ENCODE measurements at regions not wholly inside any gene's neighbourhood (a gene's known extent, or its start where the extent isn't known, plus 50 kb on each side); places are given as distances from the start of the nearest gene placed in this dataset.
A peak's percentile ranks its signal among the peaks of the same experiment; 100 is the strongest.
"Not testable (repeated sequence)": the region's sequence is repeated elsewhere in the genome, so short reads cannot be mapped to it uniquely, and the experiment has no call there.

DNA sequence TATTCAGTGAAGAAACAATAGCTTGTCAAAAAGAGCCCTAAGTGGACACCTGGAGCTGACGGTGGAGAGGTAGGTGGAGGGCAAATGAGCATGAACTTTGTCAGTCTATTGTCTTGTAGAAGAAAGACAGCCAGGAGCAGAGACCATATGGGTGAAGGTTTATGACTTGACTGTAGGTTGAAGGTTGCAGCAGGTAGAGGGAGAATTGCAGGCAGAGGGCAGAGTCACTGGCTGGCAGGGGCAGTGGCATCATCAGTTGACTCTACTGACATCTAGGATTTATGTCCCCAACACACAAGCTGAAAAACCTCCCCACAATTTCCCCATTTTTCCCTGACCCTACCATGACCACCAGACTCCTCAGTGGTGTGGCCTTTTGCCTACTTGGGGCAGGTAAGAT is 243.6 kb upstream of the PRSS58 start:
- no peak for DNase-seq (ENCODE audit: low read depth, low spot score)

DNA sequence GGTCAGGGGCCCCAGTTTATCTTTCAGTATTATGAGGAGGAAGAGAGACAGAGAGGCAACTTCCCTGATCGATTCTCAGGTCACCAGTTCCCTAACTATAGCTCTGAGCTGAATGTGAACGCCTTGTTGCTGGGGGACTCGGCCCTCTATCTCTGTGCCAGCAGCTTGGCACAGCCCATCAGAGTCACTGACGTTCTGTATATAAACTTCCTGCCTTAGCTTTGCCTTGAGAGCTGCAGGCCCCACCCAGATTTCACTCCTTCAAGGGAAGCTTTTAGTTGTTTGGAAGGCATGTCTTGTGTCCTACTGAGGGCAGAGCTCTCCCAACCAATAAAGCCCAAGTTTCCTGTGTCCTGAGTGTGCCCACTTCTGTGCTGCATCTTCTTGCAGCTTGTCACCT is 242.5 kb upstream of the PRSS58 start:
- DNase-seq (ENCODE audit: low read depth, low spot score): no peak

DNA sequence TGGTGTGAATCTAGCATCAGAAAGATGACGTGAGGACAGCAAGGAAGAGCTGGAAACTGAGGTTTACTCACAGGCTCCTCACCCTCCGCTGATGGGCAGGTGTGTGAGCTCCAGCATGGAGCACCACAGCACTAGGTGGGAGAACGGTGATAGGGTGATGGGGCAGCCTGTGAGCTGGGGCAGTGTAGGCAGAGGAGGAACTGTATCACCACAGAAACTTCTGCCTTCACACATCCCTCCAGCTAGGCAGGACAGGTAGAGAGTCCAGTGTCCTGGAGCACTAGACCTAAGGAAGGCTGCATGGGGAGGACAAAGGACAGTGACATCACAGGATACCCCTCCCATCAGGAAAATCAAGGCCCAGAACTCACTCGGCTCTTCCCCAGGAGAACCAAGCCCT is 241.8 kb upstream of the PRSS58 start:
- DNase-seq (ENCODE audit: low read depth, low spot score): no peak

DNA sequence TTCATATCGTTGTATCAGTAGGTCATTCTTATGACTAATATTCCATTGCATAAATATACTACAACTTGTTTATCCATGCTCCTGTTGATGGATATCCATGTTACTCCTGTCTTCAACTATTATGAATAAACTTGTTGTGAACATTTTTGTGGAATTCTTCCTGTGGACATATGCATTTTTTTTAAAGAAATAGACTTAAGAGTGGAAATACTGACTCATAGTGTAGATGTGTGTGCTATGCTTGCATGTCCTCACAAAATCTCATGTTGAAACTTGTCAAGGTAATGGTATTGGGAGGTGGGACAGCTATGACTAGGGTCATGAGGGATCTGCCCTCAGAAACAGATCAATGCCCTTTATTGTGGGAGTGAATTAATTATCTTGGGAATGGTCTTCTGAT is 240.5 kb upstream of the PRSS58 start:
- DNase-seq (ENCODE audit: low read depth, low spot score): no peak

DNA sequence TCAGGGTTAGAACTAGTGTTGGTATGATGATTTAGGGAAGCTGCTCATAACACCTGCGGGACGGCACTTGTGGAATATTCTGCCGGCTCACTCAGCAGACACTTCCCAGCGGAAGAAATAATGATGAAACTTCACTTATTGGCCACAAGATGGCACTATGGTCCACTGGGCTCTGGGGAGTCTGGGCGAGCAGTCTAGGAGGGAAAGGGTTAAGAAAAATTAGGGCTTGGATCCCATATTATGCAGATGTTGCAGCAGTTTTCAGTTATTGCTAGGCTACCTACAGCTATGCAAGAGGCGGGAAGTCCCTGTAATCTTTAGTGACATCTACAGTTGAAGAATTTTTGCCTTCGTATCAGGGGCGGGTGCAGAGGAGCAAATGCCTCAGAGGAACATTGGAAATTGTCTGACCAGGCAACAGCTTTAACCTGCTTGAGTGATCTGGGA is 238.7 kb upstream of the PRSS58 start:
- DNase-seq (ENCODE audit: low read depth, low spot score): no peak

DNA sequence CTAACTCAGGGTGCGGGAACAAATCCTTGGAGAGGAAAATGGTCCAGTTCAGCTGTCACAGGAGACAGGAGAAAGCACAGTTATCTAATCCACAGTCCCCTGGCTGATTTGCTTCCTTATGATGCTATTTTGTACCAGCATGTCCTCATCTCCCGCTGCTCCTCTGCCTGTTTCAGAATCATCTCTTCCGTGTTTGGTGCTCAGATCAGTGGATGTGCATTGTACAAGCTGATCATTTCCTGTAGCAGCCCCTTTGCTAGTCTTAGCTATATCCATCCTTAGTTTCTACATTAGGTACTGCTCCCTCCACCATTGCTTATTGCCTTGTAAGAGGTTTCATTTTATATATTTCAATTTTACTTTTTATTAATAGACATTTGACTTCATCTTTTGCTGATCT is 238.0 kb upstream of the PRSS58 start:
- DNase-seq (ENCODE audit: low read depth, low spot score): not testable (repeated sequence)

DNA sequence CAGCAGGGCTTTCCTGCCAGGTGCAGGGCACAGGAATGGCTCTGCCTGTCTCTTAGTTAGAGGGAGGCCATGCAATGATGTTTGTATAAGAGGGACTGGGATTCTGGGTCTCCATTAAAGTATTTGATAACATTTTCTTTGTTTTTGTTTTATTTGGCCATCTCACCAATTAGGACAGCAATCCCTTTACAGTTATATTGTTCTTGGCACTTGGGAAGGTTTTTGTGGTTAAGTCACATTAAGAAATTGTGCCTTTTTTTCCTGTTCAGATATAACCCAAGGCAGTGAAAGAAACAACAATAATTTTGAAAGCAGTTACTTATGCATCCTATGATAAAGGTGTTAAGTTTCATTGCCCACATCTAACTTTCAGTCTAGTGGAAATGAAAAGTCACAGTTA is 237.4 kb upstream of the PRSS58 start:
- DNase-seq (ENCODE audit: low read depth, low spot score): not testable (repeated sequence)

DNA sequence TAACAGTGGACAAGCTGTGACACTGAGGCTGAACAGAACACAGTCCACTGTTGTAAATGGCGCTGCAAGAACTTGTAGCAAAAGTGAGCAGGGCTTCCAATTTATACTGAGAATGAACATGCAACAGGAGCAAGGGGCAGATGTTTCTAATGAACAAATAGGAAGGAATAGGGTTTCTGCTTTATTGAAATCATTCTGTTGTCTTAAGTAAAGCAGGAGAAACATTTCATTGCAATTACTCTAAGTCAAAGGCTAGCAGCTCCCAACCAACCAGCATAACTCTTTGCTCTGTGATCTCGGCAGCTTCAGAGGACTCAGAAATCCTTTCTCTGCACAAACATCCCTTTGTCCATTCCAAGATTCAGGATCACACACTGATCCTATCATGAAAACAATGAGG is 236.2 kb upstream of the PRSS58 start:
- no peak for DNase-seq (ENCODE audit: low read depth, low spot score)

DNA sequence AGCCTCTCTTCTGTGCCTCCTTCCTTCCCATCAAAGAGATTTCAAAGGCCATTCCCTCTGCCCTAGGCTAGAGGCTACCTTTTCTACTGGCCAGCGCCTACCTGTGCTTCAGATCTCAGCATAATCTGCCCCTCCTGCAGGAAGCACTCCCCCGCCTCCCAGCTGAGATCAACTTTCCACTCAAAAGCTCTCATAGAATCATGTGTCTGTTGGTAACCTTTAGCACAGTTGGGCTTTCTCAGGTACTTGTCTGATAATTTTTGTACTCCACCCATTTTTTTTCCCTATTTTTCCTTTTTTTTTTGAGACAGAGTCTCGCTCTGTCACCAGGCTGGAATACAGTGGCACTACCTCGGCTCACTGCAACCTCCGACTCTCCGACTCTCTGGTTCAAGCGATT is 231.0 kb upstream of the PRSS58 start:
- DNase-seq (ENCODE audit: low read depth, low spot score): no peak

DNA sequence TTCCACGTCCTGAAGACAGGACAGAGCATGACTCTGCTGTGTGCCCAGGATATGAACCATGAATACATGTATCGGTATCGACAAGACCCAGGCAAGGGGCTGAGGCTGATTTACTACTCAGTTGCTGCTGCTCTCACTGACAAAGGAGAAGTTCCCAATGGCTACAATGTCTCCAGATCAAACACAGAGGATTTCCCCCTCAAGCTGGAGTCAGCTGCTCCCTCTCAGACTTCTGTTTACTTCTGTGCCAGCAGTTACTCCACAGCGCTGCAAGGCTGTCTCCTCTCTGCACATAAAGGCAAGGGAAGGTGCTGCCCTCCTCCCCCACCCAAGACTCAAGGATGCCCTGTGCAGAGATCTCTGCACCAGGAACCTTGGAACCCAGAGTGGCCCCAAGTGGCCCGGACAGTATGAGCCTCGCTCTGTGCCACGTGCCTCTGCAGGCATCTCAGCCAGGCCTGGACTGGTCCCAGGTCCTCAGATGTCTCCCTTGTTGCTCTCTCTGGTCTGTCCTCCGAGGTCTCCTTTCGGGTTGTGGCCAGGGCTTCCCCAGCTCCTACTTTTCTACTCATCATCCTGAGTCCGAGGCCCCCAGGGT is 230.3 kb upstream of the PRSS58 start:
- DNase-seq (ENCODE audit: low read depth, low spot score): no peak

DNA sequence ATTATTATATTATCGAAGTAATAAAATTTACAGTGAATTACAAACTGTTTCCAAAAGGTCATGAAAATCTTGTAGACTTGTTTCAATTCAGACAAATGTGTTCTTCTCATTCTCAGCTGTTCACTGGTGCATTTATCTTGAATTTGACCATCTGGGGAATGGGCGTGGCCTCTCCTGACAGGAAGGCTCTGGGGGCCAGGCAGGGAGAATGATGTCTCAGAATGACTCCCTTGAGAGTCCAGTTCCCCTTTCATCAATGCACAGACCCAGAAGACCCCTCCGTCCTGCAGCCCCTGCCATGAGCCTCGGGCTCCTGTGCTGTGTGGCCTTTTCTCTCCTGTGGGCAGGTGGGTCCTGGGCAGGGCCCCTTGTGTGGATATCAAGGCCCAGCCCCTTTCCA is 229.7 kb upstream of the PRSS58 start:
- DNase-seq (ENCODE audit: low read depth, low spot score): not testable (repeated sequence)

DNA sequence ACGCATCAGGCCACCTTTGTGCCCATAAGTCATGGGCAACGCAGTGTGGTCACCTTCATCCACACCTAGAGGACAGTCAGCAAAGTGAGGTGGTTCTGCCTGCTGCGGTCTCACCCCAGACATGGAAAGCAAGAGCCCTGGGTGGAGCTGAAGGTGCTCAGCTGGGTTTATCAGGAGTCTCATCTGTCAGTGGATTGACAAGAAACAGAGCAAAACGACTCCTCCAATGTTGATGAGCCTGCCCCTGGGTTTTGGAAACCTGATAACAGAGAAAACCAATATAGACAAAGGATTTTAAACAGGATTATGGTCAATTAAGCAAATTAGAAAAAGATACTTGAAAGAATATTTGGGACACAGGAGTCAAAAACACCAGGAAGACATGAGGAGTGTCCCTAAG is 229.3 kb upstream of the PRSS58 start:
- DNase-seq (ENCODE audit: low read depth, low spot score): no peak

DNA sequence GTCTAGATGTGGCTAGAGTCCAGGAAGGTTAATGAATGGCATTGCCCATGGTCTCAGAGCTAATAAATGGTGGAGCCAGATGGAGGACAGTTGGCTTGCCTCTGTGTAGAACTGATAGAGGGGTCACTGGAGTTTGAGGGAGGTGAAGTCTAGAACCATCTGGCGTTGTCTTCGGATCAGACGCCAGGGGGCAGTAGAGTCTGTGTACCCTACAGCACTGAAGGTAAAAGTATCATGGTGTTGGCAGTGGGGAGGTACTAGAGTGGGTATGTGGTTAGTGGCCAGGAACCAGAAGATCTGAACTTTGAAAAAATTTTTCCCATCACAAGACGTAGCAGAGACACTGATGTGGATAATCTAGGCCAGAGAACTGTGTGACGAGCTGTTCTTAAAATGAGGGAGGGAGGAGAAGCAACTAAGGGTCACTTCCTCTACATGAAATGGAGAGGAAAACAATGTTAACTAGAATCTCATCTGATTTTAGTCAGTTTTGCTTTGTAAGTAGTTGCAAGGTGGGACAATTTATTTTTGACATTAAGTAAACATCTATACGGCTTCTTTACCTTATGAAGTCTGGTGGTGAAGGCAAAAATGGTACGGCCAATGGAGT is 227.9 kb upstream of the PRSS58 start:
- no peak for DNase-seq (ENCODE audit: low read depth, low spot score)

DNA sequence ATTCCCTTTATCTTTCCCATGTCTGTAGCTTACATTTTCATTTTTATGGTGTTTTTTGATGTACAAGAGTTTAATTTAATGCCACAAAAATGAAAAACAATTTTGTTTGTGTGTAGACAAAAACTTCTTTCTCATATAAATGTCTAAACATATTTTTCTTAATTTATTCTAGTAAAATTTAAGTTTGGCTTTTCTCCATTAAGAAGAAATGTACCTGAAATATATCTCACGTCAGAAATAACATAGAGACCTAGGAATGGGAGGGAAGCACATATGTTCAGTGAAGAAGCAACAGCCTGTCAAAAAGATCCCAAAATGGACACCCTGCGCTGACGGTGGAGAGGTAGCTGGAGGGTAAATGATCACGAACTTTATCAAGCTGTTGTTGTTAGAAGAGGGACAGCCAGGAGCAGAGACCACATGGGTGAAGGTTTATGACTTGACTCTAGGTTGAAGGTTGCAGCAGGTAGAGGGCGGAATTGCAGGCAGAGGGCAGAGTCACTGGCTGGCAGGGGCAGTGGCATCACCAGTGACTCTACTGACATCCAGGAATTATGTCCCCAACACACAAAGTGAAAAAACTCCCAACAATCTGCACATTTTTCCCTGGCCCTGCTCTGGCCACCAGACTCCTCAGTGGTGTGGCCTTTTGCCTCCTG is 225.9 kb upstream of the PRSS58 start:
- no peak for DNase-seq (ENCODE audit: low read depth, low spot score)

DNA sequence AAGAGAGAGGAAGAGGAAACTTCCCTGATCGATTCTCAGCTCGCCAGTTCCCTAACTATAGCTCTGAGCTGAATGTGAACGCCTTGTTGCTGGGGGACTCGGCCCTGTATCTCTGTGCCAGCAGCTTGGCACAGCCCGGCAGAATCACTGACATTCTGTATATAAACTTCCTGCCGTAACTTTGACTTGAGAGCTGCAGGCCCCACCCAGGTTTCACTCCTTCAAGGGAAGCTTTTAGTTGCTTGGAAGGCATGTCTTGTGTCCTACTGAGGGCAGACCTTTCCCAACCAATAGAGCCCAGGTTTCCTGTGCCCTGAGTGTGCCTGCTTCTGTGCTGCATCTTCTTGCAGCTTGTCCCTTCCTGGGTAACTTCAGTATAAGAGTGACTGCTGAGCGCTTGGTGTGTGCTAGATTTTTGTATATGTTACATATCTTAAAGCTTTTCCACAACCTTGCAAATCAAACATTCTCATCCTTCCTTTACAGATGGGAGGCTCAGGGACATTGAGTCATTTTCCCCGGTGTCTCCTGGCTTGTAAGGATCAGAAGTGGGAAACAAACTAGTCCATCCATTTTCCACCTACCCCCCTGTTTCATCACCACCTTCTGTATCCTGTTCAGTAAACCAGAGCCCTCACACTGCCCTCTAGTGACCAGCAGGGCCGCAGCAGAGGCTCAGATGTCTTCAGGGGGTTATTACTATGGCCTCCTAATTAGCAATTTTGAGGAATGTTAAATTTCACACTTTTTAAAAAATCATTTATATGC is 225.2 kb upstream of the PRSS58 start:
- DNase-seq (ENCODE audit: low read depth, low spot score): no peak

DNA sequence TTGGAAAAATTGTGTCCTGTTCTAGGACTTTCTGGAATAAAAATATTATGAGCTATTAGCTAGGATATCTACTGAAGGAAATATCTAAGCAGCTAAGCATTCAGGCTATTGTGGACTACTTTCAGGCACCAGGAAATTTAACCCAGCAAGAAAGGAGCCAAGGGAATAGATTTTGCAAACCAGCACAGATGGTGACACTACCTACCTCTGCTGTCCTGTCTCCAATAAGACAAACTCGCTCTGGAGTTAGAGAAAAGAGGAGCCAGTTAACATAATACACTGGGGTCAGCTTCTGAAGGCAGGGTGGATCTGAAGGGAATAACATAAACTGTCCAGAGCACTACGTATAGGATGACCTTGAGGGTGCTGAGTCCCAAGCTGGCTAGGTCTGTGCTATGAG is 223.7 kb upstream of the PRSS58 start:
- no peak for DNase-seq (ENCODE audit: low read depth, low spot score)

DNA sequence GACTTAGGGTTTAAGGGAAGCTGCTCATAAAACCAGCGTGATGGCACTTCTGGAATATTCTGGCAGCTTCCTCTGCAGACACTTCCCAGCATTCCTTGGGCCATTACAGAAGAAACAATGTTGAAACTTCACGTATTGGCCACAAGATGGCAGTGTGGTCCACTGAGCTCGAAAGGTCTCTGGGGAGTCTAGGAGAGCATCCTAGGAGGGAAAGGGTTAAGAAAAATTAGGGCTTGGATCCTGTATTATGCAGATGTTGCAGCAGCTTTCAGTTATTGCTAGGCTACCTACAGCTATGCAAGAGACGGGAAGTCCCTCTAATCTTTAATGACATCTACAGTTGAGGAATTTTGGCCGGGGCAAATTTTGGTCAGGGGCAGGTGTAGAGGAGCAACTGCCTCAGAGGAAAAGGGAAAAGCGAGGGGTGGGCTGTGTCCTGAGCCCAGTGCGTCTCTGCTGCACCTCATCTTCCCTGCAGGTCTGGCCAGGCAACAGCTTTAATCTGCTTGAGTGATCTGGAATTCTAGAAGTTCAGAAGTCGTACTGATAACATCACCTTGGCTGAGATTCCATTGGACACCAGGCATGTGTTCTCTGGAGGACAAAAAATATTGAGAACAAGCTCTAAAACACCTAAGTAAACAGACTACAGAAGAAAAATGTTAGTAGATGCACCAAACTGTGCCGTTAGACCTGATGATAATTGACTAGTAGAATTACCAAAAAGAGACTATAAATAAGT is 220.8 kb upstream of the PRSS58 start:
- no peak for DNase-seq (ENCODE audit: low read depth, low spot score)

DNA sequence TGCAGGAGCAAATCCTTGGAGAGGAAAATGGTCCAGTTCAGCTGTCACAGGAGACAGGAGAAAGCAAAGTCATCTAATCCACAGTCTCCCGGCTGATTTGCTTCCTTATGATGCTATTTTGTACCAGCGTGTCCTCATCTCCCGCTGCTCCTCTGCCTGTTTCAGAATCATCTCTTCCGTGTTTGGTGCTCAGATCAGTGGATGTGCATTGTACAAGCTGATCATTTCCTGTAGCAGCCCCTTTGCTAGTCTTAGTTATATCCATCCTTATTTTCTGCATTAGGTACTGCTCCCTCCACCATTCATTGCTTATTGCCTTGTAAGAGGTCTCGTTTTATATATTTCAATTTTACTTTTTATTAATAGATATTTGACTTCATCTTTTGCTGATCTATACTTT is 219.9 kb upstream of the PRSS58 start:
- not testable (repeated sequence) for DNase-seq (ENCODE audit: low read depth, low spot score)

DNA sequence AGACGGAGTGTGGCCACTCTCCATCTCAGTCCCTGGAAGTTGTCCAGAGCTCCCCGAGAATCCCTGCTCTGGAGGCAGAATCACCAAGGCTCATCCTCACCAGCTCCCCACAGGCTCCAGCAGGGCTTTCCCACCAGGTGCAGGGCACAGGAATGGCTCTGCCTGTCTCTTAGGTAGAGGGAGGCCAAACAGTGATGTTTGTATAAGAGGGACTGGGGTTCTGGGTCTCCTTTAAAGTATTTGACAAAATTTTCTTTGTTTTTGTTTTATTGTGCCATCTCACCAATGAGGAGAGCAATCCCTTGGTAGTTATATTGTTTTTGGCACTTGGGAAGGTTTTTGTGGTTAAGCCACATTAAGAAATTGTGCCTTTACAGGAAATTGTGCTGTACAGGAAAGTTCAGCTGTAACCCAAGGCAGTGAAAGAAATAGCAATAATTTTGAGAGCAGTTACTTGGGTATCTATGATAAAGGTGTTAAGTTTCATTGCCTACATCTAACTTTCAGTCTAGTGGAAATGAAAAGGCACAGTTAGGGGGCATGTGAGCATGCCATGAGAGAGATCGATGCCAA is 219.3 kb upstream of the PRSS58 start:
- DNase-seq (ENCODE audit: low read depth, low spot score): peak; percentile 57

DNA sequence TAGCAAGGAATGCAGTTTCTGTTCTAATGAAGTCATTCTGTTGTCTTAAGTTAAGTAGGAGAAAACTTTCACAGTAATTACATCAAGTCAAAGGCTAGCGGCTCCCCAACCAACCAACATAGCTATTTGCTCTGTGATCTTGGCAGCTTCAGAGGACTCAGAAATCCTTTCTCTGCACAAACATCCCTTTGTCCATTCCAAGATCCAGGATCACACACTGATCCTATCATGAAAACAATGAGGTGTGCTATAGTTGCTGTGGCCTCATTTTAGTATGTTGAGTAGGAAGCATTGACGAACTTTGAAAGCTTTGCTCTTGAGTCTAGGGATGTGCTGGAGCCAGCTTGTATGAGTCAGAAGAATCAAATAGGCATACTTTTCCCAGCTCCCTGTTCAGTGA is 218.2 kb upstream of the PRSS58 start:
- DNase-seq (ENCODE audit: low read depth, low spot score): no peak

DNA sequence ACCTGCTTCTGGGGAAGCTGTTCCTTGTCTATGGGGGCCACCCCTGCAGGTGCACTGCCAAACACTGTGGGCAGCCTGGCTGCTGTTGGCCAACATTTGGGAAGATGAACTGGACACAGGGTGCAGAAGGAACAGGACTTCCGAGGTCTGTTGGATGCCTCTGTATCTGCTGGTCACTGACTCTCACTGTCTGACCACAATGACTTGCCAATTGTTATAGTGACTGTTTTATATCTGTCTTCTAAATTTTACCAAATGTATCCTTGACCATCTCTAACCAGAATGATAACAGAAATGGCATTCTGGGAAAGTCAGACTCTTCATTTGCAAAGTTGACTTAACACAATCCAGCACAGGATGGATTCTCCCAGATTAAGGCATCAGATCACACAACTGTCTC is 214.0 kb upstream of the PRSS58 start:
- DNase-seq (ENCODE audit: low read depth, low spot score): no peak

DNA sequence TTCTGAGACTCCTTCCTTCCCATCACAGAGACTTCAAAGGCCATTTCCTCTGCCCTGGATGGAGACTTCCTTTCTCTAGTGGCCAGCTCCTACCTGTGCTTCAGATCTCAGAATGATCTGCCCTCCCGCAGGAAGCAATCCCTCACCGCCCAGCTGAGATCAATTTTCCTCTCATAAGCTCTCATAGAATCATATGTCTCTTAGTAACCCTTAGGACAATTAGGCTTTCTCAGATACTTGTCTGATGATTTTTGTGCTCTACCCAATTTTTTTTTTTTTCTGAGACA is 212.6 kb upstream of the PRSS58 start:
- DNase-seq (ENCODE audit: low read depth, low spot score): no peak
